Activated T-cell treated with anti-CD3 and anti-CD28 coated beads, Interleukin-2, amount 50 U/mL, for 24 hours (primary cell): ENCODE measurements at regions not wholly inside any gene's neighbourhood (a gene's known extent, or its start where the extent isn't known, plus 50 kb on each side); places are given as distances from the start of the nearest gene placed in this dataset.

Experiments used
- DNase-seq: peaks from one replicate; pipeline ENCODE4 v3.0.0-alpha.2; 2020
- H3K27ac Mint-ChIP-seq: 2 replicates; pipeline ENCODE4 v1.8.0; 2020; ENCODE audit warnings: mild to moderate bottlenecking, mixed read lengths
- H3K27me3 Mint-ChIP-seq: 2 replicates; pipeline ENCODE4 v1.8.0; 2020; ENCODE audit warnings: mixed read lengths
- H3K36me3 Mint-ChIP-seq: 2 replicates; pipeline ENCODE4 v1.8.0; 2020; ENCODE audit warnings: low read depth, mixed read lengths
- H3K4me1 Mint-ChIP-seq: 2 replicates; pipeline ENCODE4 v1.8.0; 2020; ENCODE audit warnings: low read depth, mixed read lengths
- H3K4me3 Mint-ChIP-seq: 2 replicates; pipeline ENCODE4 v1.8.0; 2020; ENCODE audit warnings: mild to moderate bottlenecking, moderate library complexity, mixed read lengths
- H3K9me3 Mint-ChIP-seq: 2 replicates; pipeline ENCODE4 v1.8.0; 2020; ENCODE audit warnings: mixed read lengths

DNA sequence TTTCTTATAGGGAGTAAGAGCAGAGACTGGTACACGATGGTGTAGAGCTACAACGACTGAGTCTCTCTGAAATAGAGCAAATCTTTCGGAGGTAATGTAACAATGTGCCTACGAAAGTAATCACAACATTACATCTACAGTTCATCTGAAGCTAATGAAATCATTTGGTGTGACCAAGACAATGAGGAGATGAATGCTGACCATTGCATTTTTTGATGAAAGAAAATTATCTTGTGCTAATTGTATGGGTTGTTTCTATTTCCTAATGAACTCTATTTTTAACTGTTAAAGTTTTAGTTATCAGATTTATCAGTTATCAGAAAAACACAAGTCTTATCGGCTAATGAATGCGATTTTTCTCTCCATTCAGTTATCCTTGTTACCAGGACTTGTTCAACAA lies 913.4 kb downstream of the SLITRK6 start:
- H3K27ac Mint-ChIP-seq, result no peak overlapping the region
- H3K4me1 Mint-ChIP-seq, result no peaks in the 10 kb centered on the region
- no peaks in the 10 kb centered on the region for H3K9me3 Mint-ChIP-seq
- H3K36me3 Mint-ChIP-seq, result no peaks in the 10 kb centered on the region
- H3K4me3 Mint-ChIP-seq, result no peak overlapping the region
- no peaks in the 10 kb centered on the region for H3K27me3 Mint-ChIP-seq
- DNase-seq, result no peak

DNA sequence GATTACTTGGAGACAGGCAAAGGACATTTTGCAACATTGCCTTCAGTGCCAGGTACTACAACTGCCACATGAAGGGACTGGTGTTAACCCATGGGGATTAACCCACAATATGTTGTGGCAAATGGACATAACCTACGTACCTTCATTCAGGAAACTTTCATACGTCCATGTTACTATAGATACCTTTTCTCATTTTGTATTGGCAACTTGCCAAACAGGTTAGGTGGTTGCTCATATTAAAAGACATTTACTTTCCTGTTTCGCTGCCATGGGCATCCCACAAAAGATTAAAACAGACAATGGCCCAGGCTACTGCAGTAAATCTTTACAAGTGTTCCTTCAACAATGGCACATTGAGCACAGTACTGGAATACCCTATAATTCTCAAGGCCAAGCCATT lies 925.3 kb downstream of the SLITRK6 start:
- Mint-ChIP-seq H3K36me3 (no peaks in the 10 kb centered on the region), H3K27me3 (no peaks in the 10 kb centered on the region), H3K4me3 (no peak overlapping the region), H3K27ac (no peak overlapping the region), H3K9me3 (peaks cover 3% of the 10 kb centered on the region), H3K4me1 (no peaks in the 10 kb centered on the region)
- no peak for DNase-seq

DNA sequence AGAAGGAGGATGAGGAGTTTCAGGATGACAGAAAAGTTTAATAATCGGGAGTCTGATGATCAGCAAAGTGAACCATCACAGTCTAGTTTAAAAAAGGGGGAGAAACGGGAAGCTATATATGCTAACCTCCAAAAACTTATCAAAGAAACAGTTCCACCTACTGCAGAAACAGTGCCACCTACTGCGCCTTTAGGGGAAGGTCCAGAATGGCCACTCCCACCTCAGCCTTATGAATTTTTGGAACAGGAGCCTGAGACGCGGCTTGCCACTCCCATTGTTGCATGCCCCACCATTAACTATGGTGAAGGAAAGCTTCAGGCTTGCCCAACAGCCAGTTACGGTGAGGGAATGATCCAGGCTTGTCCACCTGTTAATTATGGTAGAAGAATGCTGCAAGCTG lies 929.0 kb downstream of the SLITRK6 start:
- H3K27ac Mint-ChIP-seq, result no peak overlapping the region
- no peak for DNase-seq
- peaks cover 3% of the 10 kb centered on the region for H3K9me3 Mint-ChIP-seq
- H3K4me1 Mint-ChIP-seq, result no peaks in the 10 kb centered on the region
- H3K4me3 Mint-ChIP-seq, result no peak overlapping the region
- H3K36me3 Mint-ChIP-seq, result no peaks in the 10 kb centered on the region
- H3K27me3 Mint-ChIP-seq, result no peaks in the 10 kb centered on the region

DNA sequence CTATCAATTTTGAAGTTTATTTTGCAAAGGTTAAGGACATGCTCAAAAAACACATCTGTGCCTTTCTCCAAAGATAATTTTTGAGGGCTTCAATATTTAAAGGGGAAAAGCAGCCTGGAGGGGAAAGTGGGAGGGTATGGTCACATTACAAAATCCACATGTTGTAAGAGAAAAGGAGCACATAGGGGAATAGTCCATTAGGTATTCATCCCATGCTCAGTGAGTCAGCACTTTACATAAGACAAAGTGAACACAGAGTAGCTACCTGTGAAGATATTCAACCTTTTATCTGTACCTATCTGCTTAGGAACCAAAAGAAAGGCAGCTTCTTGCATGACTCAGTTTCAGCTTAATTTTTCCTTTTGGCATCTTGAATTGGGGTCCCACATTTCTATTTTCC lies 932.0 kb downstream of the SLITRK6 start:
- Mint-ChIP-seq H3K4me1 (no peaks in the 10 kb centered on the region), H3K36me3 (no peaks in the 10 kb centered on the region), H3K4me3 (no peak overlapping the region), H3K27ac (no peak overlapping the region), H3K9me3 (no peaks in the 10 kb centered on the region), H3K27me3 (no peaks in the 10 kb centered on the region)
- no peak for DNase-seq

DNA sequence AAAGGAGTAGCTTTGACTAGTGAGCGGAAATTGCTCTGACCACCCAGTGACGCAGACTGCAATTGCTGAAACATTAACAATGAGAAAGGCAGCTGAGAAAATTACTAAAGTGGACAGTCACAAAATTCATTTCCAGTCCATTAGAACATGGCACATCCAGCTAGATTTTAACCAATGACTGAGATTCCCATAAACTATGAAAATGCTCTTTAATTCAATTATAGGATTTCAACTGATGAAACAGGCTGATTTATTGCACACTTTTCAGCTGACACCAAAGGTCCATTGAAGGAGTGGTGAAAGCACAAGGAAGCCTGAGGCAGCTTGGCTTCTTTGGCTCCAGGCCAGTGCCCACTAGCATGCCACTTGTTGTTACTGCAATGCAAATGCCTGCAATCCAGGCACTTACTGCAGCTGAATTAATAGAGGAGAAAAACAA lies 933.4 kb downstream of the SLITRK6 start:
- Mint-ChIP-seq H3K4me3 (no peak overlapping the region), H3K27me3 (no peaks in the 10 kb centered on the region), H3K9me3 (no peaks in the 10 kb centered on the region), H3K4me1 (no peaks in the 10 kb centered on the region), H3K36me3 (no peaks in the 10 kb centered on the region), H3K27ac (no peak overlapping the region)
- DNase-seq, result no peak

DNA sequence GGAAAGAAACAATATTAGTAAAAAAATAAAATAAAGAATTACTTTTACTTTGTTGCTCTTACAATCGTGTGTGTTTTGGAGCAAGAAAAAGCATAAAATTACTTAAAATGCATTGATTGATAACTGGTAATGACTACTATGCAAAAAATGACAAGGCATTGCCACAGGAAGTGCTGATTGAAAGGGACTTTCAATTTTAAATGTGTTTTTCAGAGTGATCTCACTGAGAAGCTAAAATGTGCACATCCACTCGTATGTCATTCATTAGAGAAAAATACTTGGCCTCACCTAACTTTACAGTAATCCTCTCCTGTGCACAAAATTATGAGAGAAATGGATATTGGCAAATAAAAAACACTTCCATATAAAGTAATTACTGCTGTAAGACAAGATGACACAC lies 934.9 kb downstream of the SLITRK6 start:
- no peak for DNase-seq
- Mint-ChIP-seq H3K4me3 (no peak overlapping the region), H3K4me1 (no peaks in the 10 kb centered on the region), H3K27ac (no peak overlapping the region), H3K36me3 (no peaks in the 10 kb centered on the region), H3K27me3 (no peaks in the 10 kb centered on the region), H3K9me3 (no peaks in the 10 kb centered on the region)

DNA sequence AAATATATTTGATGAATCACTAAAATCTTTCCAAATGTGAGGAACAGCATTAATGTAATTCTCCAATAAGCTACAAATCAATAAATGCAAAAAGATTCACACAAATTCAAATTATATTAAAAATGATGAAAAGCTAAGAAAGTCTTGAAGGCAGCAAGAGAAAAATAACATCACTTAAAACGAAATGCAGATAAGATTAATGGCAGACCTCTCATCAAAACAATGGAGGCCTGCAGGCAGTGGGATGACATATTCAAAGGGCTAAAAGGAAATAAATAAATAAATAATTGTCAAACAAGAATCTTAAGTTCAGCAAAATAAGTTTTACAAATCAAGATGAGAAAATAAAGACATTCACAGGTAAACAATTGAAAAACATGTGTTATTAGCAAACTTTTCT lies 952.1 kb downstream of the SLITRK6 start:
- Mint-ChIP-seq H3K4me1 (no peaks in the 10 kb centered on the region), H3K27ac (no peak overlapping the region), H3K27me3 (no peaks in the 10 kb centered on the region), H3K36me3 (no peaks in the 10 kb centered on the region), H3K4me3 (no peak overlapping the region), H3K9me3 (no peaks in the 10 kb centered on the region)
- no peak for DNase-seq

DNA sequence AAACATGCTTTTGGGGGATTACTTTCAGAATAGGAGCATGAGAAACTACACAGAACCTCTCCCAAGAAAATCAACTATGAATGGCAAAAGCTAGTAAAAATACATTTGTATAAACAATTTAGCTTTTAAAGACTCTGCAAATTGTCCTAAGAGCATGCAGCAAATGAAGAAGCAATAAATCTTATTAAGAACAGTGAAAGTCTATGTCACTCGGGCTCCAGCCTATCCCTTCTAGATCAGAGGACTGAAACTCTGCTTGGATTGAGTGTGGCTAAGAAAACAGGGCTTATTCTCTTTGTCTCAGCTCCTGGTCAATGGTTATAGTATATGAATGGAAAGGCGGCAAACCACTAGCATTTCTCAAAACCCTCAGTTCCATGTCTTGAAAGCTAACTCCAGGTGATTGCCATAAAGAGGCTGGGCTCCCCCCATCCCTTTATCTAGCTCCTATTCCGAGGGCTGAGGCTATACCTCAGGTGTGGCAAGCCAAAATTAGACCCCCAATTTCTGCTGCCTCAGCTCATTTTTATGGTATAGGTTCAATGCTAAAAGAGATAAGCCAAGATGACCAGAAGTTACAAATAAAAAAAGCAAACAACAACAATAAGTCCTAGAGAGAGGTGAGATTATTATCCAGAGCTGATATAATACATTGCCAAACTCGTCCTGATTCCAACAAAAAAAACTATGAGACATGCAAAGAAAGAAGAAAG lies 953.2 kb downstream of the SLITRK6 start:
- Mint-ChIP-seq H3K27ac (no peak overlapping the region), H3K27me3 (no peaks in the 10 kb centered on the region), H3K36me3 (no peaks in the 10 kb centered on the region), H3K4me3 (no peak overlapping the region), H3K4me1 (no peaks in the 10 kb centered on the region), H3K9me3 (no peaks in the 10 kb centered on the region)
- no peak for DNase-seq

DNA sequence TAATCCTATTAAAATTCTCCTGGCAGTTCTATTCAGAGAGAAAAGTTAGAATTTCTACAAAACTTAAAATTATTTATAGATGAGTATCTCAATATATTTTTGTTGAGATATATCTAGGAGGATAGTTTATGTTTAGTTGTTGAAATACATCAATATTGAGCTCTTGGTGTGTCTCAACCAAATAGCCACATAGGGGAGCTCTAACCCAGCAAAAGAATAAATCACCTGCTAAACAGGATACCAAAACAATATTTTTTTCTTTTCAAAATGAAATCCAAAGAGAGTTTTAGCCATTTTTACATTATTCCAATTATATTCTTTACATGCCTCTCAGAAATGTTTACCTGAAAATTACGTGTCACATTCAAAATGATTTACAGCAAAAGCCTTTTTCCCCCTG lies 954.7 kb downstream of the SLITRK6 start:
- Mint-ChIP-seq H3K4me3 (no peak overlapping the region), H3K27me3 (no peaks in the 10 kb centered on the region), H3K27ac (no peak overlapping the region), H3K4me1 (no peaks in the 10 kb centered on the region), H3K36me3 (no peaks in the 10 kb centered on the region), H3K9me3 (no peaks in the 10 kb centered on the region)
- no peak for DNase-seq

DNA sequence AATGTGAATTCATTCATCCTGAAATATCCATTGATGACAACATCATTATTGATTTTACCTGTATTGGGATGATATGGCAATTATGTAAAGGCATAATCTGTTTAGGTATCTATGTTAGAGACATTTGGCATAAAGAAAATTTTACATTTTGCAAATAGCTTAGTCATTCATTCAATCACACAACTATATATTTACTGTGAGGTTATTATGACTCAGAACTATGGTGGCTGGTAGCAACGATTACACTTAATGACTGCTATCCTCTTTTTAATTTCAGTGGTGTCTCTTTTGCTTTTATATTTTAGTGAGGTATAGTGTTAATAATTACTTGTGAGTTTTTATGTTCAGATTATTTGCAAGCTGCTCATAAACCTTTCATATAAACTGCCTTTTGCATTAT lies 955.9 kb downstream of the SLITRK6 start:
- Mint-ChIP-seq H3K36me3 (no peaks in the 10 kb centered on the region), H3K27me3 (no peaks in the 10 kb centered on the region), H3K4me3 (no peak overlapping the region), H3K27ac (no peak overlapping the region), H3K4me1 (no peaks in the 10 kb centered on the region), H3K9me3 (no peaks in the 10 kb centered on the region)
- DNase-seq, result no peak

DNA sequence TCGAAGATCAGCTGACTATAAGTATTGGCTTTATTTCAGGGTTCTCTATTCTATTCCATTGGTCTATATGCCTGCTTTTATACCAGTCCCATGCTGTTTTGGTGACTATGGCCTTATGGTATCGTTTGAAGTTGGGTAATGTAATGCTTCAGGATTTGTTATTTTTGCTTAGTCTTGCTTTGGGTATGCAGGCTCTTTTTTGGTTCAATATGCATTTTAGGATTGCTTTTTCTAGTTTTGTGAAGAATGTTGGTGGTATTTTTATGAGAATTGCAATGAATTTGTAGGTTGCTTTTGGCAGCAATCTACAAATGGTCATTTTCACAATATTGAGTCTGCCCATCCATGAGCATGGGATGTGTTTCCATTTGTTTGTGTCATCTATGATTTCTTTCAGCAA lies 951.9 kb upstream of the SLITRK1 start:
- no peaks in the 10 kb centered on the region for H3K4me1 Mint-ChIP-seq
- no peak for DNase-seq
- H3K4me3 Mint-ChIP-seq, result no peak overlapping the region
- H3K36me3 Mint-ChIP-seq, result no peaks in the 10 kb centered on the region
- no peaks in the 10 kb centered on the region for H3K9me3 Mint-ChIP-seq
- H3K27ac Mint-ChIP-seq, result no peak overlapping the region
- no peaks in the 10 kb centered on the region for H3K27me3 Mint-ChIP-seq

DNA sequence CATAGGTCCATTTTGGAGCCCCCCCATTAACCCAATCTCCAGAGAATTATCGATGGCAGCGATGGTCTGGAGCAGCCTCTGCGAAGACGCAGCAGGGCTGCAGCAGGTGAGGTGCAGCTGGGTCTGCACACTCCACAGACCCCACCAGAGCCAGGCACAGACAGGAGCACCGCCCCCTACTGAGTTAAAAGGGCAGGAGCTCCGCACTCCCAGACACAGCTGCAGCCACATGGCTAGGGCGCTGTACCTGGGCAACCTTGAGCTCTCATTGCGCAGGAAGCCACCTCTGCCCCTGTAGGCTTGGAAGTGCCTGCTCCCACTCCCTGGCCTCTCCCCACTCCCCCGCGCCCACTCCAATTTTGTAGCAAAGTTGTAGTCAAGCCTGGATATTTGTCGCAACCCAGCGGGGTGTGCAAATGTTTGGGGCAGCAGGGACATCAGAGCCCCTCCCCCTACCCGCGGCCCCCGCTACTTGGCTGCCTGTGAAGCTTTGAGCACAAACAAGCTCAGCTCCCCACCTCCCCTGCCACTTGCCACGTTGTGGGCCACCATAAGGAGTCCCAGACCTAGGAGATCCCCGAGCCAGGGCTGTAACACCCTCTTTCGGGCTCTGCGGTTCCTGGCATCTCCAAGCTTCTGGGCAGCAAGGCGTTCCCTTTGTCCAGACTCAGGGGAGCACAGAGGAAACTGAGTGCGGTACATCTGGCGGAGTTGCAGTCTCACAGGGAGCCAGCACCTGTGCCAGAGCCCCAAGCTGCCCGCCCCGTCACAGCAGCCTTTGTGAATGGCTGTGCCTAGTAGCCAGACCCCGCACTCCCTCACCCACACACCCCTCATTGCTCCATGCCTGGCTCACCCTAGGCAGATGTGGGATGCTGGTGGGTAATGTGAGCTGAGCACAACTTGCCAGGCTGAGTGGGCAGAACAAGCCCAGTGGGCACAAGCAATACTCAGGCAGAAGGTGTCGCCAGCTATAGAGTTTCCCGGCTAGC lies 949.7 kb upstream of the SLITRK1 start:
- Mint-ChIP-seq H3K36me3 (no peaks in the 10 kb centered on the region), H3K4me3 (no peak overlapping the region), H3K27me3 (no peaks in the 10 kb centered on the region), H3K9me3 (no peaks in the 10 kb centered on the region), H3K4me1 (no peaks in the 10 kb centered on the region), H3K27ac (no peak overlapping the region)
- DNase-seq, result no peak

DNA sequence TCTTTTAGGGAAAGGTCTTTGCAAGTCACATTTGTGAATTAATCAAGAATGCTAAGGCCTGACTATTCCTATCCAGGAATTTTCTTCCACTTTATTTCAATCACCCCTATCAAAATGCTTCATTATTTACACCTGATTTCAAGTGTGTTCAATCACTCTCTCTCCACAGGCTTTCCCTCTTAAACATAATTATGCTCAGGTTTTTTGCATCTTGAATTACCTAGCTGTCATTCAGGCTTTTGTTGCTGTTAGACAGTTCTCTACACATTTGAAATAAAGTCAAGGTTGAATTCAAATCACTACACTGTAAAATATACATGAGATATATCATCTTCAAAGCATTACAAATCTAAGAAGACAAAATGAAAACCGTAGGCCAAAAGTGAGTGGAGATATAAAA lies 941.3 kb upstream of the SLITRK1 start:
- H3K9me3 Mint-ChIP-seq, result no peaks in the 10 kb centered on the region
- H3K27ac Mint-ChIP-seq, result no peak overlapping the region
- H3K36me3 Mint-ChIP-seq, result no peaks in the 10 kb centered on the region
- no peaks in the 10 kb centered on the region for H3K4me1 Mint-ChIP-seq
- H3K27me3 Mint-ChIP-seq, result no peaks in the 10 kb centered on the region
- H3K4me3 Mint-ChIP-seq, result no peak overlapping the region
- DNase-seq, result no peak

DNA sequence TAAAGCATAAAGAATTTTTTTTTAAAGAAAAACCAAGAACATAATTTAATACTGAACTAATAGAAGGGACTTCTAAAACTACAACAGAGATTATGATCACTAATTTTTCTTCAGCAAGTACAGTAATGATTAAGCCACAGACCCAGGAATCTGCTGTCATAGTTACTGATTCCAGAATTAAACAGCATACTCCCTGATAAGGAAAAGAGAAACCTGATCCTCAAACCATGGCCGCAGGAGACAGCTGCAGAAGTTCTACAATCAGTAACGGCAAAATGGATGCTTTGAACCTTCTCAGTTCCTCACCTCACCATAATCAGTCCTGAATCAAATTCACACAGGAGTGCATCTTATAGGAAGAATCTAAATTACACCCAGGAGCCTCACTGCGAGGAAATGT lies 939.0 kb upstream of the SLITRK1 start:
- H3K27me3 Mint-ChIP-seq, result no peaks in the 10 kb centered on the region
- no peaks in the 10 kb centered on the region for H3K36me3 Mint-ChIP-seq
- no peaks in the 10 kb centered on the region for H3K9me3 Mint-ChIP-seq
- DNase-seq, result no peak
- H3K4me1 Mint-ChIP-seq, result no peaks in the 10 kb centered on the region
- H3K27ac Mint-ChIP-seq, result no peak overlapping the region
- H3K4me3 Mint-ChIP-seq, result no peak overlapping the region

DNA sequence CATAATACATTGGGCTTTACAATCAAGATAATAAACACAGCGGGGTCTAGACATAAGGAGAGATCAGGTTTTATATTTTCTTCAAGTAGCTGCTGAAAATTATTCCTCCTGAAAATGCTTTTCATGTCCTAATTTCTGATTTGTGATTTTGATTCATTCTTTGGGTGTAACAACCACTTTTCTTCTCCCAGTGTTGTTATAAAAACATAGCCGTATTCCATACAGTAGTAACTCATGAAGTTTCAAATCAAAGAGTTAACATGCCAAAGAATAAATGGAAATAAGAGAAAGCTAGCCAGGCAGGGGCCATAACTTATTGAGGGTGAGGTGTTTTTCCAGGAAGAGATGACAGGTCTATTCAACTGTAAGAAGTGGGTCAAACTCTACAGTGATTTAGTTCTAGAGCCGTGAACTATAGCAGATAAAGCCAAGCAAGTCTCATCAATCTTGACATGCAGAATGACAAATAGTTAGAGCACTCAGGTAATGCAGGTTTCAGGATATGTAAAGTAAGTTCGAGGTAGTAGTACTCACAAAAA lies 934.4 kb upstream of the SLITRK1 start:
- Mint-ChIP-seq H3K4me3 (no peak overlapping the region), H3K36me3 (no peaks in the 10 kb centered on the region), H3K9me3 (no peaks in the 10 kb centered on the region), H3K27me3 (no peaks in the 10 kb centered on the region), H3K4me1 (no peaks in the 10 kb centered on the region), H3K27ac (no peak overlapping the region)
- no peak for DNase-seq
